ENCODE measurements at regions not wholly inside any gene's neighbourhood (a gene's known extent, or its start where the extent isn't known, plus 50 kb on each side); places are given as distances from the start of the nearest gene placed in this dataset.
"Not testable (repeated sequence)": the region's sequence is repeated elsewhere in the genome, so short reads cannot be mapped to it uniquely, and the experiment has no call there.

DNA sequence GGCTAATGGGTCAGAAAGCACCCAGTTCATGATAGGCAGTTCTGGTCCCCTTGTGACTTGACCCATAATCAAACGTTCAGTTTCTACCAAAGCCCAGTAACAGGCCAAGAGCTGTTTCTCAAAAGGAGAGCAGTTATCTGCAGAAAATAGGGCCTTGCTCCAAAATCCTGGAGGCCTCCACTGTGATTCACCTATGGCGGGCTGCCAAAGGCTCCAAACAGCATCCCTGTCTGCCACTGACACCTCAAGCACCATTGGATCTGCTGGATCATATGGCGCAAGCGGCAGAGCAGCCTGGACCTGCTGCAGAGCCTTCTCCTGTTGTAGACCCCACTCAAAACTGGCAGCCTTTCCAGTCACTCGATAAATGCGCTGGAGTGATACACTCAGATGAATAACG lies 181.6 kb upstream of the THUMPD2 start:
- not testable (repeated sequence) for H3K4me3 Mint-ChIP-seq

DNA sequence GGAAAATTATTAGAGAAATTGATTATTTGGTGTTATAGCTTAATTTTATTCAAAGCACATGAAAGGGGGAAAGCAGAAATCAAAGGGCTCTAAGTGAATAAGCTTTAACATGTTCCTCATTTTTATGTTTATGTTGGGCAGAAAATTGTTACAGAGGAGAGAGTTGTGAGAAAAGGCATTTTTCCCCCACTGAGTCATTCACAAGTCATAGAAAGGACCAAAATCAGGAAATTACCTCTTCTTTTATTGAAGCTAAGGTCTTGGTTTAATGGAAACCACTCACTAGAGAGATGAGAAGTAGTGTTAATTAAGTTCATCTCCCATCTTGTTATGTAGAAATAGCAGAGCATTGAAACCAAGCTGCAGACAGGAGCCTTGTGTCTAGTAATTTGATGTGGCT lies 175.3 kb upstream of the THUMPD2 start:
- no peak for DNase-seq
- Mint-ChIP-seq H3K27ac (peak overlapping the region in 1 of 2 donors; percentile 4), H3K27me3 (no peaks in the 10 kb centered on the region), H3K4me3 (no peak overlapping the region), H3K4me1 (peaks cover 20% of the 10 kb centered on the region), H3K9me3 (no peaks in the 10 kb centered on the region)
- ATAC-seq, result no peak

More for the DNA sequence above, 181.6 kb upstream of the THUMPD2 start:
- not testable (repeated sequence) for H3K9me3 Mint-ChIP-seq, H3K4me1 Mint-ChIP-seq, DNase-seq, ATAC-seq, H3K27me3 Mint-ChIP-seq, H3K27ac Mint-ChIP-seq

DNA sequence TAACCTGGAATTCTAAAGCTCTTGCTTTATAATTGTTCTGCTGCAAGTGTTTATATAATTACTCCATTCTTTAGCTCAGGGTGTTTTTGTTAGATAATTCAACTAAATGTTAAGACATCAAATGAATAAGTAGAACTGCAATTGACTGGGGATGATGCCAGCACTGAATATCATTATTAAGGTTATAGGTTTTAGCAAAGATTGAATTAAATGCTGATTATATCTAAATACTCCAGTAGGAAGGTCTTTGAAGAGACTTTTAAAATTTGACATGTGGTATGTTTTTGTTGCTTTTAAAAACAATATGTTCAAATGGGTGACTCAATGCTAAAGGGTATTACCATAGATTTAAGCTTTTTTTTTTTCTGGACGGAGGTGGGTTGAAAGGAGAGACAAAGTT lies 170.1 kb upstream of the THUMPD2 start:
- H3K4me1 Mint-ChIP-seq, result peaks cover 35% of the 10 kb centered on the region
- DNase-seq, result no peak
- ATAC-seq, result no peak
- no peaks in the 10 kb centered on the region for H3K27me3 Mint-ChIP-seq
- H3K4me3 Mint-ChIP-seq, result no peak overlapping the region
- no peak overlapping the region for H3K27ac Mint-ChIP-seq
- H3K9me3 Mint-ChIP-seq, result no peaks in the 10 kb centered on the region

DNA sequence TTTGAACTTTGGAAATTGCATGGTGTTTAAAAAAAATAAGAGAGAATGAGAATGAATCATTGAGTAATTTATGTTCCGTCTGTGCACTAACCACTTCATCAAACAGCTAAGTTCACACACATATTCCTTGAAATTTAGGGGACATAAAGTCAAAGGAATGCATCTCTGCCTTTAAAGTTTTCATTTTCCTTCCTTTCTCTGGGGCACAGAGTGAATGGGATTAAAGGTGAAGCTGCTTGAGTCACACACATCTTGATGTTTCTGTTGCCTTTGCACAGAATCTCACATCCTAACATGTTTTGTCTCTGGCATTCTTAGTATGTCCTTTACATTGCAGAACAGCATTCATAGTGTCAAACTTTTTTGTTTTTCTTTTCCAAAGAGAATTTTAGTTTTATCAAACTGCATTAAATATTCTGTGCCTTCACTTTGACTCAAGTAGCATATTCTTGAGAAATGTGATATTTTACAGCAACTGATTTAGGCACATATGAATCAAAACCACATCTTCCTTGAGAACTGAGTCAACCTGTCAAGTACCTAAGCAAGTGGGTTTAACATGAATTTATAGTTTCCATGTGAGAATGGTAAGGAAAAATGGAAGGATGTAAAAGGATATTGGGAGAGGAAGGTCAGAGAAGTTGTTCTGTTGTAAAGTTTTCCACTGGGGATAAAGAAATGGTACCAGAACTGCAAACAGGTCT lies 169.1 kb upstream of the THUMPD2 start:
- Mint-ChIP-seq H3K27me3 (no peaks in the 10 kb centered on the region), H3K9me3 (no peaks in the 10 kb centered on the region), H3K27ac (peak overlapping the region in 1 of 2 donors; percentile 86), H3K4me1 (peaks cover 26% of the 10 kb centered on the region), H3K4me3 (no peak overlapping the region)
- ATAC-seq (peak; percentile 52), DNase-seq (no peak)

DNA sequence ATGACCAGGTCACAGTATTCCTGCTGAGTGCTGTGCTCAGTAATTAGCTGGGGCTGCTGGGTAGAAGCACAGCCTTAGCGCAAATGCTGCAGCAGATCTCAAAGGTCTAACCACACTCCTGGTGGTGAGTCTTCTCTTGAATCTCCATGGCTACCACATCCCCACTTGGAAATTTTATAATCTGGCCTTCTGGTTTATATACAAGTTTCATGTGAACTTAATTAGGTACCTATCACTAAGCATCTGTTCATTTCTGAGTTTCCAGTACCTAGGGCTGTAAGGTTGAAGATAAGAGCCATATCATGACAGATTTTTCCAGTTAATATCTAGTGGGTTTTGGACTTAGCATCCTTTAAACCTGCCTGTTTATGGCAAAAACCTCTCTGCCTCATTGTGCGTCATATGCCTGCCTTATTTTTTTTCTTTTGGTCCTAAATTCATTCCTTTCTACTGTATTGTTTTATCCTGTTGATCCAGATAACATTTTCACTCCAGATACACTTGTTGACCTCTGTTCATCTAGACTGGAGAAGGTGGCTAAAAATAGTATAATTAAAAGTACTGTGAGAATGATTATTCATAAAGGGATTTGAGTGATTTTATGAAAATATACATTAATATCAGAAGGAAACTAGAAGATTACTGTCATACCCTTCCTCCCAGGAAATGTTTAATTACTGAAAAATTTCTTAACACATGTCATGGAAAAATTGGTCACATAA lies 168.4 kb upstream of the THUMPD2 start:
- H3K27ac Mint-ChIP-seq, result peak overlapping the region; percentile 86 to 92
- H3K9me3 Mint-ChIP-seq, result peaks cover 0 to under 1% of the 10 kb centered on the region in 2 donors
- peak overlapping the region in 1 of 2 donors; percentile 3 for H3K4me3 Mint-ChIP-seq
- peaks cover 23% of the 10 kb centered on the region for H3K4me1 Mint-ChIP-seq
- DNase-seq (no peak), ATAC-seq (no peak)
- no peaks in the 10 kb centered on the region for H3K27me3 Mint-ChIP-seq

DNA sequence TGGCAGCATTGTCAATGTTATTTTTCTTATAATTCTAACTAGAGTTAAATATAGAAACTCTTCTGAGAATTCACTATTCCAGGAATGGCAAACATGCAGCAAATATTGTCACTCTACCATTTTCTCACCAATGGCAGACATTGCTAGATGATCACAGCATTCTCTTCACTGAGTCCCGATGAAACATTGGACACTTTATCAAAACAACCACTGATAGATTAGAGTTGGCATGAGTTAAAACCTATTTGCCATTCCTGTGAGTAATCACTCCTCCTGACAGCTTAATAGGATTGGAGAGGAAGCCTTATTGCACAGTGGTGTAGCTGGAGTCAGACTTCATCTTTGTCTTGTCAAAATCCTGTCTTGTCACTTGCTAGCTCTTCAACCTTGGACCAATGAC lies 163.9 kb upstream of the THUMPD2 start:
- Mint-ChIP-seq H3K27ac (no peak overlapping the region), H3K4me1 (peaks cover 28% of the 10 kb centered on the region), H3K9me3 (peaks cover 9 to 22% of the 10 kb centered on the region in 2 donors), H3K27me3 (no peaks in the 10 kb centered on the region), H3K4me3 (no peak overlapping the region)
- ATAC-seq, result no peak
- no peak for DNase-seq

DNA sequence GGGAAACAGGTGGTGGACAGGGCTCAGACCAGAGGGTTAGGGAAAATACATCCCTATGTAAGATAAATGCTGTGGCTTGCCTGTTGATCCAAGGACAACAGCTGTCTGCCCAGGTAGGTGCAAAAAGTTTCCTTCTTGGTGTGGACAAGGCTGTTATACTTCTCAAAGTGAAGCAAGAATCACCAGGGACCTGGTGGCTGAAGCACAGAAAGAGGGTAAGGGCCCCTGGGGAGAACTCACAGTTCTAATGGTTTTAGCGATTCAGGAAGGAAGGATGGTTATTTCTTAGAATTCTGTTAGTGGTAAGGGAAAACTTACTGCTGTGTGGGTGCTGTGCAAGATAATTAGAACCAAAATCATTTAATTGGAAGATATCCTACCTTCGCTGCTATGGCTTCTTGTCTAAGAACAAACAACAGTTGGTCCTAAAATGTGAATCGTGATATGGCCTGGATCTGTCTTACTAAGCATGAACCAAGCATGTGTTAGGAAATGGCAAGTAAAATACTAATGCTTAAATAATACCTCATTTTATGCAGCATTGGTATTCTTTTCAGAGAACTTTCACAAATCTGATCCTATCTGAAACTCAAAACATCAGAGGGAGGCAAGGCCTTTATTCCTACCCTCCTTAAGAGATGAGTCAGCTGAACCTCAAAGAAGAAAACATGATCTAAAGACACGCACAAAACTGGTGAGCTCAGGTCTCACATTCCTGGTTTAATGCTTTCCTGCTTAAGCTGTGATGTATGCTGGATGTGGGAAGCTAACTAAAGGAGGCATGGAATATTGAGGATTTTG lies 159.2 kb upstream of the THUMPD2 start:
- no peaks in the 10 kb centered on the region for H3K27me3 Mint-ChIP-seq
- peaks cover 9 to 22% of the 10 kb centered on the region in 2 donors for H3K9me3 Mint-ChIP-seq
- DNase-seq (no peak), ATAC-seq (peak; percentile 74)
- peaks cover 27% of the 10 kb centered on the region for H3K4me1 Mint-ChIP-seq
- peak overlapping the region; percentile 70 to 78 for H3K4me3 Mint-ChIP-seq
- H3K27ac Mint-ChIP-seq, result peak overlapping the region; percentile 92 to 96

DNA sequence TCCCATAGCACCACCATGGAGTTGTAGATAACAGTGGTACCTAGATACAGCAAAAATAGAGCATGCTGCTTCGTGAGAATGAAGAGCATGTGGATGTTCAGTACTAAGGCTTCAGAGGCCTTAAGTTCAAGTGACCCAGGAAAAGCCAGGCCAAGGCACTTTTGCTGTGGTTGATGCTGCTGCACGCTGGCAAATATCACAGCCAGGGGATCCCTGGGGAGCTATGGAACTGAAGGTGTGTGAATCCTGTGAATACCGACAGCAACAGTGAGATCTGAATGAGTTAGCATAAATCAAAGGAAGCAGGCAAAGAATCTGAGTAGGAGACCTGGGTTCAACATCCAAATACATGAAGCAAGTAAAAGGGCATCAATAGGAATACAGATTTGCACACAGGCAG lies 158.6 kb upstream of the THUMPD2 start:
- DNase-seq (no peak), ATAC-seq (no peak)
- Mint-ChIP-seq H3K9me3 (peaks cover 9 to 22% of the 10 kb centered on the region in 2 donors), H3K4me3 (peak overlapping the region; percentile 70 to 78), H3K27me3 (no peaks in the 10 kb centered on the region), H3K4me1 (peaks cover 27% of the 10 kb centered on the region), H3K27ac (peak overlapping the region; percentile 92 to 96)

DNA sequence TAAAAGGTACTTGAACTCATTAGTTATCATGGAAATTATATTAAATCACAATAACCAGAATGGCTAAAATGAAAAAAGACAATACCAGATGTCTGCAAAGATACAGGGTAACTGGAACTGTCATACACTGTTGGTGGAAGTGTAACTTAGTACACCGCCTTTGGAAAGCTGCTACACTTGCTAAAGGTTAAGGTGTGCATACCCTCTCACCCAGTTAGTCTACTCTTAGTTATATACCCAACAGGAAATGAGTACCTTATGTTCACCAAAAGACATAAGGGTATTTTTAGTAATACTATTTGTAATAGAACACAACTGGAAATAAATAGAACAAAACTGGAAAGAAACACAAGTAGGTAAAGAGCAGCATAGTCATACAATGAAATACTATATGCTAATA lies 155.8 kb upstream of the THUMPD2 start:
- peak; percentile 47 for ATAC-seq
- peaks cover 30% of the 10 kb centered on the region for H3K4me1 Mint-ChIP-seq
- H3K9me3 Mint-ChIP-seq, result no peaks in the 10 kb centered on the region
- H3K27me3 Mint-ChIP-seq, result no peaks in the 10 kb centered on the region
- no peak for DNase-seq
- H3K27ac Mint-ChIP-seq, result peak overlapping the region in 1 of 2 donors; percentile 92
- peak overlapping the region; percentile 52 to 70 for H3K4me3 Mint-ChIP-seq

DNA sequence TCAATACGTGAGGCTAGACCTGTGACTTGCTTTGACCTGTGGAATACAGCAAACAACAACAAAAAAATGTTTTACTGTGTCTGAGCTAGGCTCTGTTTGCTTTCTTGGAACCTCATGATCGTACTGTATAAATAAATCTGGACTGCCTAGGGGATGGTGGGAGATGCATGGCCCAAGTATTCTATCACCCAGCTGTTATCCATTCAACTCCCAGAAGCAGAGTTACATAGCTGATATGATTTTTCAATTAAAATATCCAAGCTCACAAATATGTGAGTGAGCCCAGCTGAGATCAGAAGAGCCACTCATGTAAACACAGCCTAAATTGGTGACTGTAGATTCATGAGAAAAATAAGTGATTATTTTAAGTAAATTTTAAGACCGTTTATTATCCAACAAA lies 154.1 kb upstream of the THUMPD2 start:
- H3K27ac Mint-ChIP-seq, result no peak overlapping the region
- no peaks in the 10 kb centered on the region for H3K9me3 Mint-ChIP-seq
- H3K4me1 Mint-ChIP-seq, result peaks cover 22% of the 10 kb centered on the region
- DNase-seq (no peak), ATAC-seq (no peak)
- no peak overlapping the region for H3K4me3 Mint-ChIP-seq
- H3K27me3 Mint-ChIP-seq, result peaks cover 2% of the 10 kb centered on the region

DNA sequence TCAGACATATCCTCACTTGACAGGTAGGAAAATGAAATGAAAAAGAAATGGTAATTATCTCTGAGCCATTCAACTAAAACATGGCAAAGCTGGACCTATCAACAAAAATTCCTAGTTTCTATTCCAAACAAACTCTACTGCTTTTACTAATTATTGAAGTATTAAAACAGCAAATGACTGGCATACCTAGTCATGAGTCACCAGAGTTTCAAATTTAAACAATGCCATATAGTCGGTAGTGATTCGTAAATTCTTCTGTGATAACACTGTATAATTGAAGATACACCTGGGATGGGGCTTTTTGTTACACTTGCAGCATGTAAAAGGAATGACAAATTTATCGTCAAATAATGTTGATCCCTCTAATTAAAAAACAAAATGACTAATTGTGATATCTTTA lies 153.1 kb upstream of the THUMPD2 start:
- Mint-ChIP-seq H3K9me3 (no peaks in the 10 kb centered on the region), H3K4me1 (peaks cover 13% of the 10 kb centered on the region), H3K27me3 (peaks cover 8% of the 10 kb centered on the region), H3K4me3 (no peak overlapping the region), H3K27ac (no peak overlapping the region)
- DNase-seq (no peak), ATAC-seq (no peak)

DNA sequence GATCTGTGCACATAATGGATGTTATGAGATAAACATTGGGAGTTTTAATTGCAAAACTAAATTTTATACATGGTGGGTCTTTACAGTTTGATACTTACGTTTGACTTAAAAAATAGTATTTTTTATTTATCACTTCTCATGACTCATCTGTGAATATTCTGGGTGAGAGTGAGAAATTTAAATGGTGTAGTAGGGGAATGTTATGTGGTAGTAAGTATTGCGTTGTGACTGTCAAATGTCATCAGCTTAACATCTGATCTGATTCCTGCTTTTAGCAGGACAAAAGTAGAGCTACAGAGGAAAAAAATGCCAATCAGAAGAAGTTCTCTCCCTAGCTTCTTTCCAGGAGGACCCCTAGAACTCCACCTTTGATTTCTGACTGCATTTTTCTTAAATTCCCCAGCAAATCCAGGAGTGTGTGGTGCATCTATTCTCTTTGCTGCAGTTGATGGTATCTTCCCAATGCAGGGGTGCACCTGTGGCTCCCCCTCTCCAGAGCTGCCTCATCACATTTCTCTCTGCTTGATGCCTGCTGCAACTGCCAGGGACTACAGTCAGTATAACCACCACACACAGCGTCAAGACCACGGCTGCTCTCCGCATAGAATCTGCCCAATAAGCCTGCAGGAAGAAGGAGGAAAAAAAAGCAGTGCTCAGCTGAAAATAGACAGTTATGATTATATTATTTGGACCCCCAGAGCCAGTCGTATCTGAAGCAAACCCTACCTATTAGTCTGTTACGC lies 151.3 kb upstream of the THUMPD2 start:
- DNase-seq (no peak), ATAC-seq (peak; percentile 69)
- Mint-ChIP-seq H3K9me3 (no peaks in the 10 kb centered on the region), H3K27me3 (peaks cover 8% of the 10 kb centered on the region), H3K27ac (peak overlapping the region; percentile 43 to 95), H3K4me1 (peaks cover 12% of the 10 kb centered on the region), H3K4me3 (peak overlapping the region in 1 of 2 donors; percentile 42)

DNA sequence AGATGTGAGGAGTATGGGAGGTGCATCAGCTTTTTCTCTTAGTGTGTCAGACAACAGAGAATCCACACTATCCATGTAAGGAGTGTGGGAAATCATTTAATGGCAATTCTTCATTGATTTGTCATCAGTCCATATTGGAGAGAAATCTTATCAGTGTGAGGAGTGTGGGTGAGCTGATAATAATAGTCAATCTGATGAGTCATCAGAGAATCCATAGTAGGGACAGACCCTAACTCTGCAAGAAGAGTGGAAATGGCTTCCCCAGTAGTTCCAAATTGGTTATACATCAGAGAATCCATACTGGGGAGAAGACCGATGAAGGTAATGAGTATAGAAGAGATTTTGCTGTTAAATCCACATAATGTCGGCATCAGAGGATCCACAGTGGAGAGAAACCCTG lies 150.5 kb upstream of the THUMPD2 start:
- no peak for DNase-seq
- Mint-ChIP-seq H3K9me3 (no peaks in the 10 kb centered on the region), H3K4me1 (peaks cover 8% of the 10 kb centered on the region), H3K27me3 (peaks cover 8% of the 10 kb centered on the region), H3K4me3 (peak overlapping the region in 1 of 2 donors; percentile 18), H3K27ac (peak overlapping the region in 1 of 2 donors; percentile 69)
- ATAC-seq, result peak; percentile 55

DNA sequence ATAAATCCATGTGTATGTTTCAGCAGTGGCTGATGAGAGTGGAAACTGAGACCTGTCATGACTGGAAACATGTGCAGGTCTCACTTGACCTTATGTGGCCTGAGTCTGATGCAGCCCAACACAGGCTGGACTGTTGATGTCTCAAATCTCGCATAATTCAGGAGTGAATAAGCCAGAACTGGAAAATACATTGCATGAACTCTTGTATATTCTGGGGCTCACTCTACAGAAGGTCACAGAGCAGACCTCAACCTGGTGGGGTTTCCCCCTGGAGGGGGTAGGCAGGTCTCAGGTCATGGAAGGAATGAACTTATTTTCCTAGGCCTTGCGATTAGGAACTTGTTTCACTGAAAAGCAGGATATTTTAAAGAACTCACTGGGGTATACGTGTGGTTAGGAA lies 146.3 kb upstream of the THUMPD2 start:
- Mint-ChIP-seq H3K9me3 (no peaks in the 10 kb centered on the region), H3K27me3 (peaks cover 8% of the 10 kb centered on the region), H3K27ac (no peak overlapping the region), H3K4me3 (no peak overlapping the region), H3K4me1 (peaks cover 24% of the 10 kb centered on the region)
- DNase-seq (no peak), ATAC-seq (no peak)

DNA sequence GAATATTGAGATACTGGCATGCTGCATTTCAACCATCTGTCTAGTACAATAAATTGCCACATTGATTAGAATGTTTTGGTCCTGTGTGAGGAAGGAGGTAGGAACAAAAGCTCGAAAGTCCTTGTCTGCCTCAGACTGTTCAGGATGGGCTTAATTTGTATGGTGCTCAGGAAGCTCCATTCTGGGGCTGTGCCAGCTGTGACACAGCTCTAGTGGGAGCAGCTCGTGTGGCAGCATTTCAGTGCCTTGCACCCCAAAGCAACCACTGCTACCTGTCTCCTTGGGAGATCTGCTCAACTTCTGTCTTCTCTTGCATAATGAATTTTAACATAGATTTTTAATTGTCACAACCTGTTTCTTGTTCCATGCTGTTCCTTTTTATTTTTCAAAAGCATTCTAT lies 144.4 kb upstream of the THUMPD2 start:
- Mint-ChIP-seq H3K27me3 (peaks cover 8% of the 10 kb centered on the region), H3K4me1 (peaks cover 36% of the 10 kb centered on the region), H3K4me3 (no peak overlapping the region), H3K27ac (no peak overlapping the region), H3K9me3 (no peaks in the 10 kb centered on the region)
- ATAC-seq, result no peak
- no peak for DNase-seq

All from stimulated activated naive CD8-positive, alpha-beta T cell treated with anti-CD3 and anti-CD28 coated beads, Interleukin-15, amount 100 ng/mL, for 72 hours (primary cell).